ENCODE measurements at regions not wholly inside any gene's neighbourhood (a gene's known extent, or its start where the extent isn't known, plus 50 kb on each side); places are given as distances from the start of the nearest gene placed in this dataset.

GRCh38 chr5:74540622-74541021, 99.9 kb downstream of the ENC1 start:
- TF ChIP-seq CTCF (IDR thresholded peaks at IDR 0.05; ENCODE audit: insufficient read depth, low read length, poor library complexity, severe bottlenecking), result no peak
- H3K36me3 ChIP-seq (ENCODE audit: control insufficient read depth, insufficient read depth, low read length), result no peaks in the 10 kb centered on the region
- no peak overlapping the region for H3K4me3 ChIP-seq (ENCODE audit: low read depth, low read length)
- DNase-seq (ENCODE audit: low read depth), result no peak
- H3K27me3 ChIP-seq (ENCODE audit: control insufficient read depth, insufficient read depth, low read length), result no peaks in the 10 kb centered on the region

DNA sequence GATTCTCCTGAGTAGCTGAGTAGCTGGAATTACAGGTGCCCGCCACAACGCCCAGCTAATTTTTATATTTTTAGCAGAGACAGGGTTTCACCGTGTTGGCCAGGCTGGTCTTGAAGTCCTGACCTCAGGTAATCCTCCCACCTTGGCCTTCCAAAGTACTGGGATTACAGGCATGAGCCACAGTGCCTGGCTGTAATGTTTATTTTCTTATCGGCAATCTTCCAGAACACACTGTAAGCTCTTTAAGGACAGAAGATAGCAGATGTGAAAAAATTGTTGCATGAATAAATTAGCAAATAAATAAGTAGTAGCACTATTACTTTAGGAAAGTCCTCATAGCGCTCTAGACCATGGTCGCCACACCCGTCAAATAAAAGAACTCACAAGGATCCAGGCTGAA, 100.5 kb downstream of the ENC1 start:
- no peaks in the 10 kb centered on the region for H3K36me3 ChIP-seq (ENCODE audit: control insufficient read depth, insufficient read depth, low read length)
- no peaks in the 10 kb centered on the region for H3K27me3 ChIP-seq (ENCODE audit: control insufficient read depth, insufficient read depth, low read length)
- H3K4me3 ChIP-seq (ENCODE audit: low read depth, low read length), result no peak overlapping the region
- TF ChIP-seq CTCF (IDR thresholded peaks at IDR 0.05; ENCODE audit: insufficient read depth, low read length, poor library complexity, severe bottlenecking), result no peak
- no peak for DNase-seq (ENCODE audit: low read depth)

- Histone ChIP-seq H3K4me3 (ENCODE audit: low read depth, low read length) (no peak overlapping the region), H3K36me3 (ENCODE audit: control insufficient read depth, insufficient read depth, low read length) (no peaks in the 10 kb centered on the region), H3K27me3 (ENCODE audit: control insufficient read depth, insufficient read depth, low read length) (no peaks in the 10 kb centered on the region)
- TF ChIP-seq CTCF (IDR thresholded peaks at IDR 0.05; ENCODE audit: insufficient read depth, low read length, poor library complexity, severe bottlenecking), result no peak
- no peak for DNase-seq (ENCODE audit: low read depth)
These were observed 102.3 kb downstream of the ENC1 start for GRCh38 chr5:74538206-74538661.

DNA sequence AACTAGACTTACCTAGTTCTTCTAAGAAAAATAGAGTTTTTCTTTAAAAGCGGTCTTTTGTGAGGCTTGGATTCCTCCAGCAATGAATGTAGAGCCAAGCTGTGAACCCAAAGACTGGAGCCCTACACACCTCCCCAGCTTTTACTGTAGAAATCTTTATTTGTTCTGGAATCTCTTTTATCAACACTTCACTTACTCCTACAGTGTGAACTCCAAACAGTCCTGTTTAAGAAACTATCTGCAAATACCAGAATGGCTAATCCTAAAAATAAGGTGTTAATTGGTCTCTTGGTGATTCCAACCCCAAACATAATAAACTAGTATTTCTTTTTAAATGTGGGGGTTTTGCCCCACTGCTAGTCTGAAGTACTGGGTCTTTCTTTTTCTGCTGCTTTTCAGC, 103.9 kb downstream of the ENC1 start:
- H3K36me3 ChIP-seq (ENCODE audit: control insufficient read depth, insufficient read depth, low read length), result no peaks in the 10 kb centered on the region
- no peaks in the 10 kb centered on the region for H3K27me3 ChIP-seq (ENCODE audit: control insufficient read depth, insufficient read depth, low read length)
- no peak for TF ChIP-seq CTCF (IDR thresholded peaks at IDR 0.05; ENCODE audit: insufficient read depth, low read length, poor library complexity, severe bottlenecking)
- H3K4me3 ChIP-seq (ENCODE audit: low read depth, low read length), result no peak overlapping the region
- DNase-seq (ENCODE audit: low read depth), result no peak

DNA sequence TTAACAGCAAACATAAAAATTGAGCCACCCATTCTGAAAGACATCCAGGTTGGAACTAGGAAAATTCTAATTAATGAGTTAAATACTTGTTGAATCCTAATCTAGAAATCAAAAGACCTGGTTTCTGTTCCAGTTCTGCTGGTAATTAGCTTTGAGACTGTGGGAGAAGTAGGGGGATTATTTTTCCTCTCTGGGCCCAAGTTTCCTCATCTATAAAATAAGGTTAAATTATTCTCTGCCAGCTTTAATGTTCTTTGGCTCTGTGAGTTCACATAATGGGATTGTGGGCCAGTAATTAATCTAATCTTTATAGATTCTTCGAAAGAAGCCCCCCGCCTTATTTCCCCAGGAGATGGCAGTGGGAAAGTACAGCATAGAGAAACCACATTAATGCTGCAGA, 104.6 kb downstream of the ENC1 start:
- Histone ChIP-seq H3K4me3 (ENCODE audit: low read depth, low read length) (no peak overlapping the region), H3K27me3 (ENCODE audit: control insufficient read depth, insufficient read depth, low read length) (no peaks in the 10 kb centered on the region), H3K36me3 (ENCODE audit: control insufficient read depth, insufficient read depth, low read length) (no peaks in the 10 kb centered on the region)
- no peak for TF ChIP-seq CTCF (IDR thresholded peaks at IDR 0.05; ENCODE audit: insufficient read depth, low read length, poor library complexity, severe bottlenecking)
- no peak for DNase-seq (ENCODE audit: low read depth)

DNA sequence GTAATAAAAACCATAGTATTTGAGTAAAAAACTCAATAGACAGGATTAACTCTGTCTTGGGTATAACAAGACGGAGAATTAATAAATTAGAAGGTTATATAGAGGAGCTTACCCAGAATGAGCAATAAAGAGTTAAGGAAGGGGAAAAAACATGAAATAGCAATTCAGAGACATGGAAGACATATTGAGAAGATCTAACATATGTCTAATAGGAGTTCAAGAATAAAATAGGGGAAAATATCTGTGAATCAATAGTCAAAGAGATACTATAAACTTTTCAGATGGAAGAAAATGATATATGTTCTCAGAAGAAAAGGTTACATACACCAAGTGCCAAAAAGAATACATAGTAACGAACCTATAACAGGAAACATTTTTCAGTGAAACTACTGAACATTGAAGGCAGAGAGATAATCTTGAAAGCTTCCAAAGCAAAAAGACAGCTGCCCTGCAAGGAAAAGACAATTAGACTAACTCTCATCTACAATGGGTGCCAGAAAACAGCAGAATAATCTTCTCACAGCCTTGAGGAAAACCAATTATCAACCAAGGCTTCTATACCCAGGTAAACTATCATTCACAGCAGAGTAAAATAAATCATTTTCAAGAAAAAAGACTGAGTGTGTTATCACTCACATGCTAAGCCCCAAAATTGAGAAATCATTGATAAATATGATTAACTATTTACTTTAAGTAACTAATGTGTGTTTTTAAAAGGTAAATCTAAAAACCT, 106.0 kb downstream of the ENC1 start:
- H3K36me3 ChIP-seq (ENCODE audit: control insufficient read depth, insufficient read depth, low read length), result no peaks in the 10 kb centered on the region
- H3K27me3 ChIP-seq (ENCODE audit: control insufficient read depth, insufficient read depth, low read length), result no peaks in the 10 kb centered on the region
- no peak for DNase-seq (ENCODE audit: low read depth)
- no peak overlapping the region for H3K4me3 ChIP-seq (ENCODE audit: low read depth, low read length)
- no peak for TF ChIP-seq CTCF (IDR thresholded peaks at IDR 0.05; ENCODE audit: insufficient read depth, low read length, poor library complexity, severe bottlenecking)
